SJSA1 (cell line): ENCODE measurements at regions not wholly inside any gene's neighbourhood (a gene's known extent, or its start where the extent isn't known, plus 50 kb on each side); places are given as distances from the start of the nearest gene placed in this dataset.

Source experiments
- DNase-seq, 2 experiments: peaks; one replicate each; pipeline ENCODE4 v3.0.0-alpha.2; 2015 to 2020; ENCODE audit warnings: low spot score in 2 of 2, low read depth in 1 of 2
- H3K27ac ChIP-seq: fragments of 250-450 bp; sonication (Bioruptor Pico); 2 replicates; pipeline ENCODE4 v1.5.1; 2020; ENCODE audit warnings: mild to moderate bottlenecking, moderate library complexity
- H3K27me3 ChIP-seq: fragments of 250-450 bp; sonication (Bioruptor Pico); replicated peaks from 2 replicates; pipeline ENCODE4 v1.5.1; 2020; ENCODE audit warnings: mild to moderate bottlenecking, moderate library complexity
- H3K36me3 ChIP-seq: fragments of 250-450 bp; sonication (Bioruptor Pico); 2 replicates; pipeline ENCODE4 v1.5.1; 2020; ENCODE audit warnings: mild to moderate bottlenecking
- H3K4me1 ChIP-seq: fragments of 250-450 bp; sonication (Bioruptor Pico); replicated peaks from 2 replicates; pipeline ENCODE4 v1.6.1; 2021; ENCODE audit warnings: mild to moderate bottlenecking
- H3K4me3 ChIP-seq: fragments of 250-450 bp; sonication (Bioruptor Pico); 2 replicates; pipeline ENCODE4 v1.5.1; 2020; ENCODE audit warnings: mild to moderate bottlenecking
- H3K9me3 ChIP-seq: fragments of 250-450 bp; sonication (Bioruptor Pico); replicated peaks from 2 replicates; pipeline ENCODE4 v1.5.1; 2020; ENCODE audit warnings: mild to moderate bottlenecking

GRCh38 chr4:1504595-1505500, 98.6 kb upstream of the NKX1-1 start:
- DNase-seq, result no peak
- no peaks in the 10 kb centered on the region for H3K27me3 ChIP-seq

DNA sequence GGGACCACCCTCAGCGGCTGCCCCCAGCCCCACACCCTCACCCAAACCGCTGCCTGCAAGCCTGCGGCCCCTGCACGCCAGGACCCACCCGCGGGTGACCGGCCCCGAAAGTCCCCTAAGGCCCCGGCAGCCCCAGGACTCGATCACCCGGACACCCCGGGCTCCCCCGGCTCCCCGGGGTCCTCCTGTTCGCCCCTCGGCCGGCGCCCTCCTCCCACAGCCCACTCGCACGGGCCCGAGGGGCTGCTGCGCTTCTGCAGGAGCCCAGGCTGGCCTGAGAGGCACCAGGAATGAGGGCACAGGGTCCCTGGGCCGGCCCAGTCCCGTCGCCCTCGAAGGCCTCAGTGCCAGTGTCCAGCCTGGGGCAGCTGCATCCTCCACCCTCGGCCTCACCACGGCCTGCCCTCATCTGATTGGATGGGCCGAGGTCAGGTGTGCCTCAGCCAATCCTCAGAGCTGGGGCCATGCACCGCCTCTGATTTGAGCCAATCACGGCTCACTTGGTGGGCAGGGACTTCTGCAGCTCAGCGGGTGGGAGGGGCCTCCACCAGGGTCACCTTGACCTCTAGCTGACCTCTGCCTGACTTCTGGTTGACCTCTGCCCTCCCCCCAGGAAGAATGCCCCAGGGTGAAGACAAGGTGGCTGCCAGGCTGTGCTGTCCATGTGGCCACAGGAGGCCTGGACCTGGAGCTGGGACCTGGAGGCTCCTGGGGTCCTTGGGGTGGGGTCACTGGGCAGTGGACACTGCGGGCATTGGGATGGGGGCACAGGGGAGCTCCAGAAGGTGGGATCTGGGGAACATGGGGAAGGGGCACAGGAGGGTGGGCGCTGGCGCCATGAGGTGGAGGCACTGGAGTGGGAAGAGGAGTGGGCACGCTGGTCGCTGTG, 97.6 kb upstream of the NKX1-1 start:
- no peak for DNase-seq
- Histone ChIP-seq H3K27ac (no peak overlapping the region), H3K4me3 (no peak overlapping the region), H3K36me3 (no peaks in the 10 kb centered on the region), H3K27me3 (no peaks in the 10 kb centered on the region), H3K9me3 (no peaks in the 10 kb centered on the region), H3K4me1 (no peaks in the 10 kb centered on the region)

More at GRCh38 chr4:1504595-1505500, 98.6 kb upstream of the NKX1-1 start:
- Histone ChIP-seq H3K9me3 (no peaks in the 10 kb centered on the region), H3K36me3 (no peaks in the 10 kb centered on the region), H3K4me1 (no peaks in the 10 kb centered on the region), H3K4me3 (no peak overlapping the region), H3K27ac (no peak overlapping the region)

GRCh38 chr4:1502976-1503375, 96.7 kb upstream of the NKX1-1 start:
- Histone ChIP-seq H3K9me3 (no peaks in the 10 kb centered on the region), H3K36me3 (no peaks in the 10 kb centered on the region), H3K4me1 (no peaks in the 10 kb centered on the region), H3K27me3 (no peaks in the 10 kb centered on the region), H3K4me3 (no peak overlapping the region), H3K27ac (no peak overlapping the region)
- no peak for DNase-seq

GRCh38 chr4:1502501-1502886, 96.3 kb upstream of the NKX1-1 start:
- H3K36me3 ChIP-seq, result no peaks in the 10 kb centered on the region
- no peak for DNase-seq
- H3K4me1 ChIP-seq, result no peaks in the 10 kb centered on the region
- H3K4me3 ChIP-seq, result no peak overlapping the region
- no peak overlapping the region for H3K27ac ChIP-seq
- H3K27me3 ChIP-seq, result no peaks in the 10 kb centered on the region
- no peaks in the 10 kb centered on the region for H3K9me3 ChIP-seq

- no peak for DNase-seq
- no peaks in the 10 kb centered on the region for H3K4me1 ChIP-seq
- H3K27me3 ChIP-seq, result no peaks in the 10 kb centered on the region
- H3K36me3 ChIP-seq, result no peaks in the 10 kb centered on the region
- H3K9me3 ChIP-seq, result no peaks in the 10 kb centered on the region
- H3K27ac ChIP-seq, result no peak overlapping the region
- H3K4me3 ChIP-seq, result no peak overlapping the region
Observed at GRCh38 chr4:1501754-1502500, 95.7 kb upstream of the NKX1-1 start.

DNA sequence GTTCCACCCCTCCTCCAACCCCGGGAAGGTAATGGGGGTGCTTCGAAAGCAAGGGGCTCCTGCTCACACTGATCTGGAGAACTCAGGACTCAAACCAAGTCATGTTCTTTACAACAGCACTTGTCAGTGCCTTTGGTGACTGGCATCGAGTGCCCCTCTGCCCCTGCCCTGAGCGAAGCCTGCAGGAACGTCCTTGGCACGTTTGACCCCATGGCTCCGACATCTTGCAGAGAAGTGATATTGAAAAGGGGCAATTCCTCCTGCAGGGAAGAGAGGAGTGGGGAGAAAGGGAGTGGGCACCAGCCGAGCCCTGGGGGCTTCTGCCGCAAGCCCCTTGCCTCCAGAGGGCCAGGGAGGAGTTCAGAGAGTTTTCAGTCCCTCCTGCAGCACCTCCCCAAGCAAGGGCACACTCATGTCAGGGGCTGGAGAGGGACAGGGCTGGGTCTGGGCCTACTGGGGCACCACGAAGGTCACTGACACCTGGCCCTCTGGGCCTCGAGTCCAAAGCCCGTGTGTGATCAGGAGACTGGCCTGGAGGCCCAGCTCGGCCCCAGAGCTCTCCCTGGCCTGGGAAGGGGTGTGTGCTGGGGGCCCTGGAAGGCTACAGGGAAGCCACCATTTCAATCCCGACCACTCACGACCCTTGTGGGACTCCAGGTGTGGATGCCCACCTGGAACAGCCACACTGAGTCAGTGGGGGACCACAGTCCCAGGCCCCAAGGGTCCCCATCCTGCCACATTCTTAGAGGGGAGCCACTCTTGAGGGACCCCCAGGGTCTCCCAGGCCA, 94.9 kb upstream of the NKX1-1 start:
- no peaks in the 10 kb centered on the region for H3K4me1 ChIP-seq
- H3K9me3 ChIP-seq, result no peaks in the 10 kb centered on the region
- no peak overlapping the region for H3K27ac ChIP-seq
- H3K36me3 ChIP-seq, result no peaks in the 10 kb centered on the region
- no peak overlapping the region for H3K4me3 ChIP-seq
- no peaks in the 10 kb centered on the region for H3K27me3 ChIP-seq
- DNase-seq, result no peak

GRCh38 chr4:1500231-1500965, 94.2 kb upstream of the NKX1-1 start:
- H3K9me3 ChIP-seq, result no peaks in the 10 kb centered on the region
- H3K27me3 ChIP-seq, result no peaks in the 10 kb centered on the region
- H3K27ac ChIP-seq, result no peak overlapping the region
- H3K4me3 ChIP-seq, result no peak overlapping the region
- no peaks in the 10 kb centered on the region for H3K4me1 ChIP-seq
- DNase-seq, result no peak
- H3K36me3 ChIP-seq, result no peaks in the 10 kb centered on the region

- Histone ChIP-seq H3K36me3 (no peaks in the 10 kb centered on the region), H3K27me3 (no peaks in the 10 kb centered on the region), H3K4me3 (no peak overlapping the region), H3K27ac (no peak overlapping the region), H3K4me1 (no peaks in the 10 kb centered on the region), H3K9me3 (no peaks in the 10 kb centered on the region)
- DNase-seq, result no peak
Observed at GRCh38 chr4:1499465-1499864, 93.2 kb upstream of the NKX1-1 start.

GRCh38 chr4:1497189-1497801, 91.1 kb upstream of the NKX1-1 start:
- Histone ChIP-seq H3K4me1 (no peaks in the 10 kb centered on the region), H3K9me3 (no peaks in the 10 kb centered on the region), H3K36me3 (no peaks in the 10 kb centered on the region), H3K27me3 (no peaks in the 10 kb centered on the region), H3K4me3 (no peak overlapping the region), H3K27ac (no peak overlapping the region)
- no peak for DNase-seq

GRCh38 chr4:1496116-1496642, 89.9 kb upstream of the NKX1-1 start:
- Histone ChIP-seq H3K27ac (no peak overlapping the region), H3K27me3 (no peaks in the 10 kb centered on the region), H3K9me3 (no peaks in the 10 kb centered on the region), H3K36me3 (no peaks in the 10 kb centered on the region), H3K4me1 (no peaks in the 10 kb centered on the region), H3K4me3 (no peak overlapping the region)
- no peak for DNase-seq

GRCh38 chr4:1495416-1496115, 89.3 kb upstream of the NKX1-1 start:
- Histone ChIP-seq H3K4me1 (no peaks in the 10 kb centered on the region), H3K27ac (no peak overlapping the region), H3K4me3 (no peak overlapping the region), H3K27me3 (no peaks in the 10 kb centered on the region), H3K36me3 (no peaks in the 10 kb centered on the region), H3K9me3 (no peaks in the 10 kb centered on the region)
- no peak for DNase-seq
